ENCODE measurements at regions not wholly inside any gene's neighbourhood (a gene's known extent, or its start where the extent isn't known, plus 50 kb on each side); places are given as distances from the start of the nearest gene placed in this dataset.

- FAIRE-seq (no peak), DNase-seq (ENCODE audit: insufficient read length, low spot score) (no peak)
- no peak for TF ChIP-seq CTCF (IDR thresholded peaks at IDR 0.05; ENCODE audit: insufficient read depth, missing control alignments)
These were observed 2293.3 kb upstream of the C9orf72 start for GRCh38 chr9:29866556-29866955.

DNA sequence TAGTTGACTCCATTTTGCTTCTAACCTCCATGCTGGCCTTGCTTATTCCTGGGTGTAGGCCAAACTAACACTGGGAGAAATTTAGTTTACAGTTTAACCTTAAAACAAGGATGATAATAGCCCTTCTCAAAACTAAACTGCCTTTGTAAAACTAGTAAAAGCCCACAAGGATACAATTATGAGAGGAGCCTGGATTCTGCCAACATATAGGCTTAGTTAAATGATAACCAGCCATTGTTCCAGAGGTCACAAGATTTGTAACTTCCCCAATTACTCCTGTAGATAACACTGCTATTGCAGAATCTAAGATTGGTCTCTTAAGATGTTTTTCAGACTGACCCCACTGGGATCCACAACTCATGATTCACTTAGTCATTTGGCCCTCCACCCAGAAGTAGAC, 2300.3 kb upstream of the C9orf72 start:
- no peak for FAIRE-seq
- no peak for TF ChIP-seq CTCF (IDR thresholded peaks at IDR 0.05; ENCODE audit: insufficient read depth, missing control alignments)
- no peak for DNase-seq (ENCODE audit: insufficient read length, low spot score)

DNA sequence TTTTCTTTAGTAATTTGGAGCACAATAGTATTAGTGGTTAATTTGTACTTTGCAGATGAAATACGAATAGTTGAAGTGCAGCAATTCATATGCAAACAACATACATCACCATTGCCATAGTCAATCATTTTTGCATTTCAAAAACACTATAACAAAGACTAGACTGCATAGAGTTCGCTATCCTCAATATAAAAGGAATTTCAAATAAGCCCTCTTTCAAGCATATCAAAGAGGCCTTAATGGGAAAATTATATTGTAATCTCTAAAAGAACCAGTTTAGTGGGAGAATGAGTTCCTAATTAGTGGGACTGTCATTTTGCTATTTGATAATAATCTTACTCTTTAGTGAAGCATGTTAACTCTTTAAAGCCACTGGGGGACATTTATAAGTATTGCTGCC, 2302.3 kb upstream of the C9orf72 start:
- DNase-seq (ENCODE audit: insufficient read length, low spot score) (no peak), FAIRE-seq (no peak)
- no peak for TF ChIP-seq CTCF (IDR thresholded peaks at IDR 0.05; ENCODE audit: insufficient read depth, missing control alignments)

GRCh38 chr9:29882767-29883166, 2309.5 kb upstream of the C9orf72 start:
- no peak for TF ChIP-seq CTCF (IDR thresholded peaks at IDR 0.05; ENCODE audit: insufficient read depth, missing control alignments)
- DNase-seq (ENCODE audit: insufficient read length, low spot score) (no peak), FAIRE-seq (no peak)

- no peak for TF ChIP-seq CTCF (IDR thresholded peaks at IDR 0.05; ENCODE audit: insufficient read depth, missing control alignments)
- no peak for FAIRE-seq
- DNase-seq (ENCODE audit: insufficient read length, low spot score): no peak
These were observed 2332.8 kb upstream of the C9orf72 start for GRCh38 chr9:29906065-29906464.

GRCh38 chr9:29928072-29928471, 2354.8 kb upstream of the C9orf72 start:
- TF ChIP-seq CTCF (IDR thresholded peaks at IDR 0.05; ENCODE audit: insufficient read depth, missing control alignments): no peak
- no peak for DNase-seq (ENCODE audit: insufficient read length, low spot score)
- no peak for FAIRE-seq

GRCh38 chr9:29939559-29939958, 2366.3 kb upstream of the C9orf72 start:
- no peak for FAIRE-seq
- no peak for TF ChIP-seq CTCF (IDR thresholded peaks at IDR 0.05; ENCODE audit: insufficient read depth, missing control alignments)
- DNase-seq (ENCODE audit: insufficient read length, low spot score): no peak

Data from D721Med (cell line).